LoVo (cell line): ENCODE measurements at regions not wholly inside any gene's neighbourhood (a gene's known extent, or its start where the extent isn't known, plus 50 kb on each side); places are given as distances from the start of the nearest gene placed in this dataset.
"Not testable (repeated sequence)": the region's sequence is repeated elsewhere in the genome, so short reads cannot be mapped to it uniquely, and the experiment has no call there.

ENCODE experiments used
- DNase-seq: peaks from one replicate; pipeline ENCODE4 v3.0.0-alpha.2; 2016; ENCODE audit warnings: low spot score

DNA sequence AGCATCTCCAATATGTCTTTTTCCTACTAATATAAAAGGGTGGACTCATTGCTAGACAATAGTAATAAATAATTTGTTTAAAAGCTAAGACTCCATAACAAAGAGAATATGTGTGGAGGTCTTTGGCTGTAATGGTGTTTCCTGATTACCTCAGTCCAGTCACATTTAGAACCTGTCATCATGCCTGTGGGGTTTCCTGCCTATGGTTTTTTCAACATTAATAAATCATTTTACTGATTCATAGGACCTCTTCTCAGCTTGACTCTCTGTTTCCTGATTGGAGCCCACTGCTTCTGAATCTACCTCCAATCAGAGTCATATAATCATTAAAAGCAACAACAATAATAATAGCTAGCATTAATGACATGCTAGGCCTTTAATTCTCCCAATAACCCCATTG, 52.4 kb upstream of the GNAI1 start:
- no peak for DNase-seq

DNA sequence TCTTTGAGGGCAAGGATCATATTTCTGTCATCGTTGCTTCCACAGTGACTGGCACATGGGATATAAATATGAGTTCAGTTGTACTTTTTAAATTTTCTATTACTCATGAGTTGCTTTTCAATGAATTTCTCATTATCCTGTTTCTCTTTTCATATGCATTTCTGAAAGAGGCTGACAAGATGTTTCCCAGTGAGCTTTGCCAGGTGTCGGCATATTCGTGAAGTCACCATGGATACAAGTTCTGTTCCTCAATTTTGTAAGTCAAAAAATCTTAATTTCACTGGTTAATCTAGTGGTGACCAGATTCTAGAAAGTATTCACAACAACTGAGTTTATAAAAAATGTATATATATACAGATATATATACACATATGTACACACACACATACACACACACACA, 55.7 kb upstream of the GNAI1 start:
- DNase-seq = no peak

DNA sequence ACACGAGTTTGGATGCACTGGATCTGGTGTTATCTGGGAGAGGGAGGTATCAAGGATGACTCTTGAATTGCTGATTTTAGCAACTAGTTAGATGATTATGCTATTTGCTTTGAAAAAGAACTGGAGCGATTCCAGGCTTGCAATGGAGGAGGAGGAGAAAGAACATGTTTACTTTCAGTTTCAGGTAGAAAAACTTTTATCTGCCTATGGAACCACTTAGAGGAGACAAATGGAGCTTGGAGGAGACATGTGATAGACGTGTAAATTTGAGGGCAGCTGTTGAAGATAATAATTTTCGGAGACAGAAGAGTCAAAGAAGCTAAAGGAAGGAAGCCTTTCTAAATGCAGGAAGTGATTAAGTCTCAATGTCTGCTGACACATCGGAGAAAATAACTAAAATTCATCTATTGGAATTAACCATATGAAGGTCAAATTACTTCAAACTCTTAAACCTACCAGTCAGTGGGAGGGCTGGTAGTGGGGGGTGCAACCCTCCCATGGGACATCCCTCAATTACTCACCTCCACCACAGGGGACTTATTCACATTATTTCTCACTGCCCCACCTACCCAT, 56.4 kb upstream of the GNAI1 start:
- peak; percentile 23 for DNase-seq

DNA sequence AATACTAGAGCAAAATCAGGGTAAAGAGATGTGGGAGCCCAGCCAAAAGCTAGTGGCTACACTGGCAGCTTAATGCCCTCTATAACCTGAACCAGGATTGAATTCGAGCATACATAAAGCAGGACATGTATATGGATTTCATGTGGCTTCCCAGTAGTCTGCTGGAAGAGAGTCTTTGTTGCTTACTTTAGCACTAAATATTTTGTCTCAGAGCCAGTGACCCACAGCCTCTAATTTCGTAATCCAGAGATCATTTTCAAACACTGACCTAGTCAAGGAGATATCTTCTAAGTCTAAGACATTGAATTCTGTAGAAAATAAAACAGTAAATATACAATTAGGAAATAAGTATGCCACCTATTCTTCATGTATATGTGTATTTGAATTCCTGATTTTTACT, 64.2 kb upstream of the GNAI1 start:
- no peak for DNase-seq

DNA sequence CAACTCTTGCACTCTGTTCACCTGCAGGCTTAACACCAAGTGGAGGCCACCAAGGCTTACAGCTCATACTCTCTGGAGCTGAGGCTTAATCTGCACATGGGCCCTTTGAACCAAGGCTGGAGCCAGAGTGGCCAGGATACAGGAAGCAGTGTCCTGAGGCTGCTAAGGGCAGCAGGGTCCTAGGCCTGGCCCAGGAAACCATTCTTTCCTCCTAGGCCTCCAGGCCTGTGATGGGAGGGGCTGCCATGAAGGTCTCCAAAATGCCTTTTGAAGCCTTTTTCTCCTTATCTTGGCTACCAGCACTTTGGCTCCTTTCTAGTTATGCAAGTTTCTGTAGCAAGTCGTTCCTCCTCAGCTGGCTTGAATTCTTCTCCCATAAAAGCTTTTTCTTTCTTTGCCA, 68.0 kb upstream of the GNAI1 start:
- no peak for DNase-seq

DNA sequence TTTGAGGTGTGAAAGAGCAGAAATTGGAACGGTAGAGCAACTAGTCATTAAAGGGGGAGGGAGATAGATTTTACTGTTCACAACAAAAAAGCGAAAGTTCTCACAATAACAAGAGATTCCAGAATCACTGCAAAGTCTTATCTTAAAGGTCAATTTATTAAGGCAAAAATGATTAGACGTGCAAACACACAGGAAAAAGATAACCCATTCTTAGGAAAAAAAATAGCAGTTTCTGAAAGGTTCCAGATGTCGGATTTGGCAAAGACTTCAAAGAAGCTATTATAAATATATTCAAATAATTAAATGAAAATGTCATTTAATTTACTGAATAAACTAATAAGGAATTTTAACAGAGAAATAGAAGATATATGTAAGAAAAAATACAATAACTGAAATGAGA, 70.8 kb upstream of the GNAI1 start:
- no peak for DNase-seq

DNA sequence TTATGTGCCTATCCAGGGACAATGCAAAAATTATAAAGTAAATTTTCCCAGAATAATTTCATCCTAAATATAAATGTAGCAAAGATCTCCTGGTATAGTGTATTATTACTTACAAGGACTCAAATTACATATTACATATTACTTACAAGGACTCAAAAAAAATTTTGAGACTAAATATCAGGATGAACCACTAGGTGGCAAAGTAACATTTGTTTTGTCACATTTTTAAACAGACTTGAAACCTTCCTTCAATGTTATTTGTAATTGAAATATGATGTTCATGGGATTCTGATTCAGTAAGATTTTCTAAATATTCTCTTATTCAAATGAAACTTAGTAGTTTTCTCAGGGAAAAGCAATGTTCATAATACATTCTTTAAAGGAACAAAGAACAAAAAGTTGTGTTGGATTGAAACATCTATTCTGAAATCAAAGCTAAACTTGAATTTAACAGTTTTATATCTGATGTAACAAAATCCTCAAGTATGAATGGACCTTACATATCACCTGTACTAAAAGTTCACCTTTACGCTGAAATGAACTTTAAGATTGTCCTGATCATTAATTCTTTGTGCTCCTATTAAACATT, 74.3 kb upstream of the GNAI1 start:
- peak; percentile 65 for DNase-seq

DNA sequence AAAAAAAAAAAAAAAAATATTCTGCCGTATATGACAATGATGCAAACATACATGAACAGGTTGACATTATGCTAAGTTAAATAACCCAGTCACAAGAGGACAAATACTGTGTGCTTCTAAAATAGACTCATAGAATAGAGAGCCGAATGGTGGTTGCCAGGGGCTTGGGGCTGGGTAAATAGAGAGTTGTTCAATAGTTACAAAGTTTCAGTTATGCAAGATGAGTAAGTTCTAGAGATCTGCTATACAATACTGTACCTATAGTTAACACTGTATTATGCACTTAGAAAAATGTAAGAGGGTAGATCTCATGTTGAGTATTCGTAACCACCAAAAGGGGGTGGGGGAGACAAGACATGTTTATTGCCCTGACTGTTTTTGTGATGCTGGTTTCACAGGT, 77.1 kb upstream of the GNAI1 start:
- no peak for DNase-seq

DNA sequence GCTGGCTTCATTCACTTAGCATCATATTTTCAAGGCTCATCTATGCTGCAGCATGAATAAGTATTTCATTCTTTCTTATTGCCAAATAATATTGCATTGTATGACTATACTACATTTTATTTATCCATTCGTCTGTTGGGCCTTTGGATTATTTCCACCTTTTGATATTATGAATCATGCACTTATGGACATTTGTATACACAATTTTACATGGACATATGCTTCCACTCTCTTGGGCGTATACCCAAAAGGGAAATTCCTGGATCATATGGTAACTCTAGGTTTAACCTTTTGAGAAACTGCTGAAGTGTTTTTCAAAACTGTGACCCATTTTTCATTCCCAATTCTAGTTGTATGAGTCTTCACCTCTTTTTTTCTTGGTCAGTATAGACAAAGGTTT, 80.3 kb upstream of the GNAI1 start:
- no peak for DNase-seq

DNA sequence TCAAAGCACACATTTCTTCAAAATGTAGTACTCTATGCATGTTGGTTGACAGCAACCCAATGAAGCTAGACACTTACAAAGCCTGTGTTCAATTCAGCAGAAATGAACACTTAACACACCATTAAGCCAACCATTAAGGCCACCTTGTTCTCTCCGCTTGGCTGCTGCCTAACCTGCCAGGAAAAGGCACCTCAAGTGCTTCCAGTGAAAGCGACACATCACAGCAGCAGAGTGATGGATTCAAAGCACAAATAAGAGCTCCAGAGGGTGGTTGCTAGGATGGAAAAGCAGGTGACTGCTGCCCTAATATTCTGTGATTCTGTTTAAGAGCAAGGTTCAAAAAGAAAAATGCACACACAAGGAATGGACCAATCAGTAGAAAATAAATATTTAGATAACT, 81.5 kb upstream of the GNAI1 start:
- DNase-seq = no peak

DNA sequence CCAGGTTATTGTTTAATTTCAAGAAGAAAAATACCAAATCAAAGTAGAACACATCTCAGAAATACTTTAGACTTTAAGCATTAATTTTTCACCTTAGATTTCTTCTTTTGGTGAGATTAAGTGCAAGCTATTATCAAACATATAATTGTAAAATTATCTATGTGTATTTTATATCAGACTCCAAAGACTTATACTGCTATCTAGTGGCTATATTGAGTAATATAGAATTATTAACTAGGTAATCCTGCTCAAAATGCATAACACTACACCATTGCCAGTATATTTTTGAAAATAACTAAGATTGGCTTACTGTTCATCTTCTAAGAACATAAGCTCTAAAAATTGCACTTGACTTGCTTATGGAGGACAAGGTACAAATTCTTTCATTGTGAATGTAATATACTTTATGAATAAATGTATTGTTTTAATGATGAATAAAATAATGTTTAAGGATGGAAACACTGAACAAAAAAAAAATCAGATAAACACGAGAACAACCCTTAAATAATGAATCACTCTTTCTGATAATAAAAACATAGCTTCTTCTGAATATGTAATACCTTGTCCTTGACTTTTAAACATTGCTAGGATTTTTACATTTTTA, 86.7 kb upstream of the GNAI1 start:
- DNase-seq = peak; percentile 21

DNA sequence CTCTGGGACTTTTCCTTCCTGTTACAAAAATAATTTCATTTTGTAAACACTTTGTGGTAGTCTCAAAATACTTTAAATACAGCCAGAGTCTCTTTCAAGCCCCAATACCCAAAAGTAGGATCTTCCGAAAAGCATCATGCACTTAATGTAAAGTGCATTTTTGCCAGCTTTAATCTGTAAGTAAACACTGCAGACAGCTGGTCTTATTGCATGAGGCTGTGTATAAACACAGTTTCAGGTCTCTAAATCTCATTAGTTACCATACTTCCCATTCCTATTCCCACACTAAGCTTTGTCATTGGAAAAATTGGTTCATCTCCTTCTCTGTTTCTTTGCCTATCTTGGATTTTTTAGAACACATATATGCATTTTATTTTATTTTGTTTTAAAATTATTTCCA, 87.6 kb upstream of the GNAI1 start:
- DNase-seq = no peak

DNA sequence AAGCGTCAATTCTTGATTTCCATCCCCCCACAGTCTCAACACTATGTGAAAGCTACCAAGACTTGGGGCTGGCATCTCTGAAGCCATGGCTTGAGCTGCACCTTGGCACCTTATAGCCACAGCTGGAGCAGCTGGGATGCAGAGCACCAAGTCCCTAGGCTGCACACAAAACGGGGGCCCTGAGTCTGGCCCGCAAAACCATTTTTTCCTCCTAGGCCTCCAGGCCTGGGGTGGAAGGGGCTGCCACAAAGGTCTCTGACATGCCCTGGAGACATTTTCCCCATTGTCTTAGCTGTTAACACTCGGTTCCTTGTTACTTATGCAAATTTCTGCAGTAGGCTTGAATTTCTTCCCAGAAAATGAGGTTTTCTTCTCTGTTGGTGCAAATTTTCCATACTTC, 89.8 kb upstream of the GNAI1 start:
- no peak for DNase-seq

DNA sequence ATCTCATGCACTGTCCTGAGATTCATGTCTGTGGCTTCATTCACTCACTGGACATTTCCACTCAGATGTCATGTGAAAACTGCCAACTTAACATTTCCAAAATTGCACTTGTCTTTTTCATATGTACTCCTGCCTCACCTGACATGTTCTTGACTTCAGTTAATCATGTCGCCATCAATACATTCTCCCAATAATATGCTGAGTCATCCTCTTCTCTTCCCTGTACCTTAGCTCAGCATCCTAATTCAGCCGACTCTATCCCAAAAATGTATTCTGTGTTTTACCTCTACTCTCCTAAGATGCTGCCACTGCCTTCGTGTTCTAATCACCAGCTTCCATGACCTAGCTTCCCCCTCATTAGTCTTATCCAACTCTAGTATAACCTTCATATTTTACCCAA, 93.9 kb upstream of the GNAI1 start:
- no peak for DNase-seq

DNA sequence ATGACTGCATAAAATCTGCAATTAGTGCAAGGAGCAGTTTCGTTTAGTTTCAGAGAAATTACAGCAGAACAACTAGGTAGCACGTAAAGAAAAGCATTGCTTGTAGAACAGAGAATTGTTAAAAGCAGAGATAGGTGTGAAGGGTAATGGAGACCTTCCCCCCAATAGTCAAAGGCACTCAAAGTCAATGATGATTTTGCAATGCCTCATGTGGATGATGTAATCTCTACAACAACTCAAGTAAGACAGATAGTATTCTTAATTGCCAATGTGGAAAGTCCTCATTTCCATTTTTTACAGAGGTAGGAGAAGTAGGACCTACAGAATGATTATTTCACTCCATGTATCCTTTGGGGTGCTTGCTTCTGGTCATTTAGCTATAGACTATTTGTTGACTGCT, 94.3 kb upstream of the GNAI1 start:
- no peak for DNase-seq

DNA sequence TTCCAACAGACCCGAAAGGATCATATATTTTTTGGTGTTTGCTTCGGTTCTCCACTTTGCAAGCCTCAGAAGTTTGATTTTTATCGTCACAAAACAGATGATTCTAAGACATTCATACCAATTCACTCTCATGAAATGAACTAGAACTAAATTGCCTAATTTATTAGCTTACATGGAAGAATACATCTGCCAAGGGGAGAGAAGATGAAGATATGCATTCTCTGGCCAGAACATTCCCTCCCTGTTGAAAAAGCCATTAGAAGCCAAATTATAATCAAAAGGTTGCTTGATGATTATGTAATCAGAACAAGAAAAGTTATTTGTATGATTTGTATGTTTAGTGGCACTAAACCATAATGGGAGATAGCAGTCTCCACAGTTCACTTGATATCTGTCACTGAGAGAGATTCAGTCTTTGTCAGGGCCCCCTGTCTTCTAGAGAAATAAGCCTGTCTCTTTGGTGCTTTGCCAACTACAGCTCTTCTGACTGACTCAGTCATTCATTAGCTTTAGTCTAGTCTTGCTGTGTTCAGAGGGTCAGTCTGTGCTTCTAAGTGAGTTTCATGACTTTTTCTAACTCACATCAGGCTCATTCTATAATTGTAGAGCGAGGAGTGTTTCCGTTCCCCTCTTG, 95.3 kb upstream of the GNAI1 start:
- DNase-seq = no peak

DNA sequence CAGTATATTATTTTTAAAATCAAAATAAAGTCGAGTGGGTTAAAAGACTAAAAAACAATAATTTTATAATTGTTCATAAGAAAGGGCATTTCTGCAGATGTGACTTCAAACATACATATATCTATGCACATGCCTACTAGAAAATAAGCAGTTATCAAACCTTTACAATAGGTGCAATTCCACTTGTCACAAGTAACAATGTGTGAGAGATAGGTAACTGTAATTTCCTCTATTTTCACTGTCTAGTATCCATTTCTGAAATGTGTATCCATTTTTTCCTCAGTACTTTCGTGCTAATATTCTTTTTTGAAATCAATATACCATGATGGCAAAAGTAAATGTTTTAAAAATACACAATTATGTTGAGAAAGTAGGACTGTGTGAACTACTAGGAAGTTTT, 96.9 kb upstream of the GNAI1 start:
- DNase-seq = no peak

DNA sequence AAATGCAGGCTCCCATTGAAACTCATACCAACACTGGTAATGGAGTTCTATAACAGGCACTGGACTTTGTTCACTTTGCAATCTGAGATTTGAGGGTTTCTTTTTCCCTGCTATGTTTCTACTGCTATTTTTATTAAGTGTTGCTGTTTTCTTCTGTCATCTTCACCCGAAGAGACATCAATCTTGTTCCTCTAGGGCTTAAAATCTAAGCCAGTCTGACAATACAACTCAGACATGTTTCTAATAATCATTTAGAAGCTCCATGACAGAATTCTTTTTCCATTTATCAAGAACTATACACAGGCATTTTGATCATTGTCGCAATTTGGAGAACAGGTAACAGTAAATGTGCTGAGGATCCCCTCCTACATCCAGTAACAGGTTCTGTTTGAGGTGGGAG, 98.5 kb upstream of the GNAI1 start:
- no peak for DNase-seq

DNA sequence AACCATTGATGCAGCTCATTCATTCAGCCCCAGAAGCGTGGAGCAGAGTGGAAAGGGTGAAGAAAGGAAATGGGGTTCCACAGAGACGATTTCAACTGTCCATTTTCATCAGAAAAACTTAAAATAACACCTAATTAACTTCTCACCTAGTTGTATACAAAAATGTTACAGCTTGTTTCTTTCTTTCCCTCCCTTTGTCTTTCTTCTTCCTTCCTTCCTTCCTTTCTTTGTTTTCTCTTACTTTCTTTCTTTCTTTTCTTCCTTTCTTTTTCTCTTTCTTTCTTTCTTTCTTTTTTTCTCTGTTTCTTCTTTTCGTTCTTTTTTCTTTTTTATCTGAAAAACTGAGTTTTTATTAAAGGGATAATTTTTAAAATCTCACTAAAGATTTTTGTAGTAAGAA, 105.9 kb upstream of the GNAI1 start:
- DNase-seq = no peak

DNA sequence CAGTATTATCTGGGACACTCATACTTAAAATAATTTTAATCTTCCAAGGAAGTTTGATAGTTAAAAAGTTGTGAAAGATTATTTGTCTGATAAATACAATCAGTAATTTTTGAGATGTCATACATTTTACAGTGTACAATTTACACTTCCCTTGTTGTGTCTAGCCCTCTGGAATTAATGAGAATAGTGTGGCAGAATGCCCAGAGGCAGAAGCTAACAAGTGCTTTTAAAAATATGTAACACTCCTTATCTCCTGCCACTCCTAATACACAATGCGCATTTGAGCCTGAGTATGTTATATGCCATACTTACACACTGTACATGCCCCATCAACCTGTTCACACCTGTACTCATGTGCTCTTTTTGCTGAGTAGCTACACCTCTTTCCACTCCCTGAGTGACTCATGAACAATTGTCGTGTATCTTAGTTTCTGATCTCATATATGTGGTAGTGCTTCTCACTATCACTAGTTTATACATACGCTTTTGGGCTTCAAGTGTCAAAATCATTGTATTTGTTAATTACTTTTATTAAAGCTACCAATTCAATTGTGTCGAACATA, 106.9 kb upstream of the GNAI1 start:
- no peak for DNase-seq

DNA sequence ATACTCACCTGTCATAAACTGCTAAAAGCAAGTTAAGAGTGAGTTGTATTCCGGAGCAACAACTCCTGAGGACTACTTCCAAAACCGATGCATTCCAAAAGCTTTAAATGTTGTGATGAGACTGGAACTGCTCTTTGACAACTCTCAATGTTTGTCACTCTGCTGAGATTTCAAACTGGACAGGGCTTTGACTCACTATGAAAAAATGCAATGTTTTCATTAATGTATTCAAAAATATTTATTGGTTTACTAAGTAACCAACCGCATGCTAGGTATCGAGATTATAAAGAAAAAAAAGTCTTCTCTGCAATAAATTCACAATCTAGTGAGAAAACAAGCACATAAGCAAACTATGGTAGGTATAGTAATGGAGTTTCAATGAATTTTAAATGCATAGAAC, 107.9 kb upstream of the GNAI1 start:
- DNase-seq = no peak

DNA sequence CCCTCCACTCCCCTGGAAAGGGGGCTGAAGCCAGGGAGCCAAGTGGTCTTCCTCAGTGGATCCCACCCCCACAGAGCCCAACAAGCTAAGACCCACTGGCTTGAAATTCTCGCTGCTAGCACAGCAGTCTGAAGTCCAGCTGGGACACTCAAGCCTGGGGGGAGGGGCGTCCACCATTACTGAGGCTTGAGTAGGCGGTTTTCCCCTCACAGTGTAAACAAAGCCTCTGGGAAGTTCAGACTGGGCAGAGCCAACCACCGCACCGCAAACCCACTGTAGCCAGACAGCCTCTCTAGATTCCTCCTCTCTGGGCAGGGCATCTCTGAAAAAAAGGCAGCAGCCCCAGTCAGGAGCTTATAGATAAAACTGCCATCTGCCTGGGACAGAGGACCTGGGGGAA, 114.4 kb upstream of the GNAI1 start:
- not testable (repeated sequence) for DNase-seq

DNA sequence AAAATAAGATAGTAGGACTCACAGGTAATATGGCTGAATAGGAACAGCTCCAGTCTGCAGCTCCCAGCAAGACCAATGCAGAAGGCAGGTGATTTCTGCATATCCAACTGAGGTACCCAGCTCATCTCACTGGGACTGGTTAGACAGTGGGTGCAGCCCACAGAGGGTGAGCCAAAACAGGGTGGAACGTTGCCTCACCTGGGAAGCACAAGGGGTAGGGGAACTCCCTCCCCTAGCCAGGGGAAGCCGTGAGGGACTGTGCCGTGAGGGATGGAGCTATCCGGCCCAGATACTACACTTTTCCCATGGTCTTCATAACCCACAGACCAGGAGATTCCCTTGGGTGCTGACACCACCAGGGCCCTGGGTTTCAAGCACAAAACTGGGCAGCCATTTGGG, 114.8 kb upstream of the GNAI1 start:
- DNase-seq = not testable (repeated sequence)
